Neuron (in vitro differentiated cells): ENCODE measurements at regions not wholly inside any gene's neighbourhood (a gene's known extent, or its start where the extent isn't known, plus 50 kb on each side); places are given as distances from the start of the nearest gene placed in this dataset.

Experiments
- H2AFZ ChIP-seq: one replicate; pipeline ENCODE4 v1.6.1; 2013; ENCODE audit warnings: low read depth, mild to moderate bottlenecking, inconsistent platforms, low read length, moderate library complexity
- H3K27me3 ChIP-seq: one replicate; pipeline ENCODE4 v1.6.1; 2013; ENCODE audit warnings: low read length; ENCODE audit not compliant: insufficient read depth
- H3K36me3 ChIP-seq: one replicate; pipeline ENCODE4 v1.6.1; 2013; ENCODE audit warnings: low read length; ENCODE audit not compliant: insufficient read depth
- H3K4me1 ChIP-seq: one replicate; pipeline ENCODE4 v1.6.1; 2013; ENCODE audit warnings: low read length; ENCODE audit not compliant: insufficient read depth
- H3K4me3 ChIP-seq: 2 replicates; pipeline ENCODE4 v1.5.1; 2013; ENCODE audit warnings: mild to moderate bottlenecking, low read length, moderate library complexity
- H3K9me3 ChIP-seq: one replicate; pipeline ENCODE4 v1.6.1; 2013; ENCODE audit warnings: low read length

GRCh38 chr2:144180131-144180530, 339.8 kb downstream of the ZEB2 start:
- Histone ChIP-seq H3K36me3 (no peaks in the 10 kb centered on the region), H3K4me3 (no peak overlapping the region), H3K4me1 (no peaks in the 10 kb centered on the region), H2AFZ (no peak overlapping the region), H3K27me3 (no peaks in the 10 kb centered on the region), H3K9me3 (no peaks in the 10 kb centered on the region)

GRCh38 chr2:144170179-144170578, 349.7 kb downstream of the ZEB2 start:
- no peaks in the 10 kb centered on the region for H3K27me3 ChIP-seq
- no peaks in the 10 kb centered on the region for H3K36me3 ChIP-seq
- H3K9me3 ChIP-seq, result no peaks in the 10 kb centered on the region
- H3K4me1 ChIP-seq, result no peaks in the 10 kb centered on the region
- no peak overlapping the region for H2AFZ ChIP-seq
- no peak overlapping the region for H3K4me3 ChIP-seq

GRCh38 chr2:144166743-144167142, 353.2 kb downstream of the ZEB2 start:
- Histone ChIP-seq H2AFZ (no peak overlapping the region), H3K36me3 (no peaks in the 10 kb centered on the region), H3K27me3 (no peaks in the 10 kb centered on the region), H3K4me1 (no peaks in the 10 kb centered on the region), H3K4me3 (no peak overlapping the region), H3K9me3 (no peaks in the 10 kb centered on the region)

DNA sequence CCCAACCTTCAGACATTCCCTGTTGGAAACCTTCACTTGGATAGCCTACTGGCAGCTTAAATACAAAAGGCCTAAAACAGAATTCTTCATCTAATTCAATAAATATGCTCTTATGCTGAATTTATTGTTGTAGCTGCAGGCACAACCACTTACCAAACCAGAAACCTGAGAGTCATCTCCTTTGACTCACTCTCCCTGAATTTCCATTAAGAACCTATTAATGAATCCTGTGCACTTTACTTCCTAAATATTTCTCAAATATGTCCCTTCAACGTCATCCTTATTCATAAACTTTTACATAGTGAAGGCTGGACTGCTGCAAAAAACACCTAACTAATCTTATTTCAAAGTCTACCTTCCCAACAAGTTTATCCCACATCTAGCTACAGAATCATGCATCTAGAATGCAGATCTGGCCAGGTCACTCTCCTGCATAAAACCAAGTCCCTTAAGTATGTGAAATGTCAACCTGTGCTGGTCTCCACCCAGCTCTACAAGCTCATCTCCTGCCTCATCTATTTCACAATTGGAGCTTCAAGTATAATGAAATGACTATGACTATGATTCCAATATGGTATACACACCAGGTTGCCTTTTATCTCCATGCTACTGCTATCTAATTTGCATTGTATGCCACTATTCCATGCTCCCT, 354.2 kb downstream of the ZEB2 start:
- Histone ChIP-seq H3K9me3 (no peaks in the 10 kb centered on the region), H3K36me3 (no peaks in the 10 kb centered on the region), H3K4me3 (no peak overlapping the region), H3K27me3 (no peaks in the 10 kb centered on the region), H3K4me1 (no peaks in the 10 kb centered on the region), H2AFZ (no peak overlapping the region)

- no peak overlapping the region for H2AFZ ChIP-seq
- H3K36me3 ChIP-seq, result no peaks in the 10 kb centered on the region
- no peaks in the 10 kb centered on the region for H3K9me3 ChIP-seq
- H3K4me3 ChIP-seq, result no peak overlapping the region
- no peaks in the 10 kb centered on the region for H3K4me1 ChIP-seq
- H3K27me3 ChIP-seq, result no peaks in the 10 kb centered on the region
Observed at GRCh38 chr2:144163592-144163991, 356.3 kb downstream of the ZEB2 start.

- no peaks in the 10 kb centered on the region for H3K36me3 ChIP-seq
- no peak overlapping the region for H3K4me3 ChIP-seq
- H3K9me3 ChIP-seq, result no peaks in the 10 kb centered on the region
- no peaks in the 10 kb centered on the region for H3K27me3 ChIP-seq
- H2AFZ ChIP-seq, result no peak overlapping the region
- no peaks in the 10 kb centered on the region for H3K4me1 ChIP-seq
Observed at GRCh38 chr2:144162652-144163051, 357.3 kb downstream of the ZEB2 start.

DNA sequence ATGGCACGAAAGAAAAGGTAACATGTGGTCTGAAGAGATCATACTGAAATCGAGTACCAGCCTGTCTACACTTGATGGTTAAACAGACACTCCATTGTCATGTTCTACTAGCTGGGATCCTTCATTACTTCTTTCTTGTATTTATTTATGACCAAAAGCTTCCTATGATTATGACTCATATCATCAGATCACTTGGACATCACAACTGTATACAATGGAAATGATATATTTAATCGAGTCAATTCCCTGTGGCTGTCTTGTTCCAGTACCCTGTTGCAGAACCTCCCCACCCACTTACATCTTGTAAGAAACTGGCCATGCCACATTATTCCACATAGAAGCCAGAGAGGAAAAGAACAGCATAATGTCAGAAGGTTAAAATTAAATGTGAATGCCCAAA, 358.9 kb downstream of the ZEB2 start:
- peaks cover 4% of the 10 kb centered on the region for H3K4me1 ChIP-seq
- H3K36me3 ChIP-seq, result no peaks in the 10 kb centered on the region
- H3K4me3 ChIP-seq, result no peak overlapping the region
- H3K9me3 ChIP-seq, result no peaks in the 10 kb centered on the region
- H3K27me3 ChIP-seq, result no peaks in the 10 kb centered on the region
- H2AFZ ChIP-seq, result no peak overlapping the region

- Histone ChIP-seq H3K4me3 (no peak overlapping the region), H2AFZ (no peak overlapping the region), H3K27me3 (no peaks in the 10 kb centered on the region), H3K36me3 (no peaks in the 10 kb centered on the region), H3K4me1 (peaks cover 4% of the 10 kb centered on the region), H3K9me3 (no peaks in the 10 kb centered on the region)
Observed at GRCh38 chr2:144159240-144159639, 360.7 kb downstream of the ZEB2 start.

DNA sequence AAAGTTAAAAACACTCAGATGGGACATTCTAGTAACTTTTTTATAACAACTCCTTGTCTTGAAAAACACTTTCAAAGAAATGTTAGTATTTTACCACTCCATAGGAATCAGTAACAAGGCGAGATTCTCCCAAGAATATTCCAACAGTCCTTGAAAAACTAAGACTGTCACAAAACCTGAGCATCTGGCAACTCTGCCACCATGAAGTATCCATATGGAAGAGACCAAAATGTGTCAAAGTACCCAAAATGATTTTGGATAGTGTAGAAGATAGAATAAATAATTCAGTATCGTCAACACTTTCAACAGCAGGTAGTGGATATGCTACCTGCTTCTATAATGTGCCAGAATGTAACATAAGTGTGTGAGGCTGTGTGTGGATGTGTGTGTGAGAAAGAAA, 361.8 kb downstream of the ZEB2 start:
- Histone ChIP-seq H3K36me3 (no peaks in the 10 kb centered on the region), H3K9me3 (no peaks in the 10 kb centered on the region), H3K27me3 (no peaks in the 10 kb centered on the region), H2AFZ (no peak overlapping the region), H3K4me3 (no peak overlapping the region), H3K4me1 (peaks cover 4% of the 10 kb centered on the region)

DNA sequence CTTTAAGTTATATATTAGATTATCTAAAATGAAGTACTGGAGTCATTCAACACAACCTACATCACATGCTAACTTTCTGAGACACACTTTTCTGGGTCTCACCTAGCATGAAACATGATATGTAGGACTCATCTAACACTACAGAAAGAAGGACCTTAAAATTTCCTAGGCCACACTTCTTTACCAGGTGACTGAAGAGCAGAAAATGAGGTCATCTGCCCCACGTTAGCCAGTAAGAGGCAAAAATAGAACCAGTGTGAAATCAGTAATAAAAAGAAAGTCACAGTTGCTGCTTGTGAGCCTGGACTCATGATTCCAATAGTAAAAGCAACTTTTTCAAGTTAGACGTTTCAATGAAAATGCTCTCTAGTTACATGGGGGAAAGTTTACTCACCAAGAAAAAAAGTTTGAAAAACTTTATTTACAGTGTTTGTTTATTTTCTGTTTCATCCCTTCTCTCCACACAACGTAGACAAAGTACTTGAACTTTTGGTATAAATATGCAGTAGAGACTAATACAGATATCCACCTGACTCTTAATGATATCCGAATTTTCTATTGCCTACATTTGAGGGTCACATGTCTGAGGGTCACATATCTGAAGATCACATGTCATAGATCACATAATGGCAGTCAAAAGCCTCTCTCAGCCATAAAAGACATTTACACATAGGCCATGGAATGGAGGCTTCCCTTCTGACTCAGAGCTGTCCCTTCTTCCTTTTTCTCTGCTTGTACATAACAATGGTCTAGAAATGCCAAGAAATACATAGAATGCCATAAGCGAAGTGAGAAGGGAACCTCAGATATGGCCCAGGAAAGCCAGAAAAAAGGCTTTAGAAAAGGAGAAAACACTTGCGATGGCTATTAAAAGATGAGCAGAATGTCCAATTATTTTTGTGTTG, 362.9 kb downstream of the ZEB2 start:
- H2AFZ ChIP-seq, result no peak overlapping the region
- no peaks in the 10 kb centered on the region for H3K27me3 ChIP-seq
- peaks cover 4% of the 10 kb centered on the region for H3K4me1 ChIP-seq
- no peaks in the 10 kb centered on the region for H3K36me3 ChIP-seq
- no peaks in the 10 kb centered on the region for H3K9me3 ChIP-seq
- H3K4me3 ChIP-seq, result no peak overlapping the region

GRCh38 chr2:144154205-144154604, 365.7 kb downstream of the ZEB2 start:
- Histone ChIP-seq H3K4me1 (peaks cover 4% of the 10 kb centered on the region), H3K27me3 (no peaks in the 10 kb centered on the region), H3K36me3 (no peaks in the 10 kb centered on the region), H3K9me3 (no peaks in the 10 kb centered on the region), H2AFZ (no peak overlapping the region), H3K4me3 (no peak overlapping the region)

GRCh38 chr2:144152817-144153271, 367.1 kb downstream of the ZEB2 start:
- H3K9me3 ChIP-seq, result no peaks in the 10 kb centered on the region
- no peaks in the 10 kb centered on the region for H3K36me3 ChIP-seq
- H2AFZ ChIP-seq, result no peak overlapping the region
- peaks cover 4% of the 10 kb centered on the region for H3K4me1 ChIP-seq
- H3K4me3 ChIP-seq, result no peak overlapping the region
- H3K27me3 ChIP-seq, result no peaks in the 10 kb centered on the region

GRCh38 chr2:144151851-144152250, 368.1 kb downstream of the ZEB2 start:
- Histone ChIP-seq H3K9me3 (no peaks in the 10 kb centered on the region), H2AFZ (no peak overlapping the region), H3K4me3 (no peak overlapping the region), H3K36me3 (no peaks in the 10 kb centered on the region), H3K27me3 (no peaks in the 10 kb centered on the region), H3K4me1 (no peaks in the 10 kb centered on the region)
